ENCODE measurements at regions not wholly inside any gene's neighbourhood (a gene's known extent, or its start where the extent isn't known, plus 50 kb on each side); places are given as distances from the start of the nearest gene placed in this dataset.

DNA sequence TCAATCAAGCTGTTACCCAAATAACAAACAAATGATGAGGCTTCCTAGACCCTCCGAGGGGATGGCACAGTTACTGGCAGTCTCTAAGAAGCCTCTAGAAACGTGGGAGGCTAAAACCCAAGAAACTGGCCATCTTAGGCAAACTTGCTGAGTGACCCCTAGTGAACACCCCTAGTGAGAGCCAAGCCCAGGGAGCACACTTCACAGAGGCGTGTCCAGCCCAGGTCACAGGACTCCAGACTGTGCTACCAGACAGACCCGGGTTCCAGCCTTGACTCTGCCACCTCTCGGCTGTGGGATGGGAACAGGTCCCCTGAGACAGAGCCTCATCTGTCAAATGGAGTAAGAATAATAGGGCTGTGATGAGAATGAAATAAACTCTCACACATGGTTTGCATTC is 83.5 kb upstream of the ASAP2 start:
- Histone ChIP-seq H3K36me3 (no peaks in the 10 kb centered on the region), H3K4me3 (no peak overlapping the region), H3K4me1 (no peaks in the 10 kb centered on the region), H3K27ac (replicated peaks) (no peak overlapping the region), H3K27me3 (ENCODE audit: low read depth) (no peaks in the 10 kb centered on the region), H3K9me3 (replicated peaks) (peaks cover 9% of the 10 kb centered on the region)
- TF ChIP-seq, protein P1, sequence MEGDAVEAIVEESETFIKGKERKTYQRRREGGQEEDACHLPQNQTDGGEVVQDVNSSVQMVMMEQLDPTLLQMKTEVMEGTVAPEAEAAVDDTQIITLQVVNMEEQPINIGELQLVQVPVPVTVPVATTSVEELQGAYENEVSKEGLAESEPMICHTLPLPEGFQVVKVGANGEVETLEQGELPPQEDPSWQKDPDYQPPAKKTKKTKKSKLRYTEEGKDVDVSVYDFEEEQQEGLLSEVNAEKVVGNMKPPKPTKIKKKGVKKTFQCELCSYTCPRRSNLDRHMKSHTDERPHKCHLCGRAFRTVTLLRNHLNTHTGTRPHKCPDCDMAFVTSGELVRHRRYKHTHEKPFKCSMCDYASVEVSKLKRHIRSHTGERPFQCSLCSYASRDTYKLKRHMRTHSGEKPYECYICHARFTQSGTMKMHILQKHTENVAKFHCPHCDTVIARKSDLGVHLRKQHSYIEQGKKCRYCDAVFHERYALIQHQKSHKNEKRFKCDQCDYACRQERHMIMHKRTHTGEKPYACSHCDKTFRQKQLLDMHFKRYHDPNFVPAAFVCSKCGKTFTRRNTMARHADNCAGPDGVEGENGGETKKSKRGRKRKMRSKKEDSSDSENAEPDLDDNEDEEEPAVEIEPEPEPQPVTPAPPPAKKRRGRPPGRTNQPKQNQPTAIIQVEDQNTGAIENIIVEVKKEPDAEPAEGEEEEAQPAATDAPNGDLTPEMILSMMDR (IDR thresholded peaks at IDR 0.05; ENCODE audit: borderline replicate concordance) = no peak
- no peak for DNase-seq
- intact Hi-C loops (cut with micrococcal nuclease) = no loop called here

DNA sequence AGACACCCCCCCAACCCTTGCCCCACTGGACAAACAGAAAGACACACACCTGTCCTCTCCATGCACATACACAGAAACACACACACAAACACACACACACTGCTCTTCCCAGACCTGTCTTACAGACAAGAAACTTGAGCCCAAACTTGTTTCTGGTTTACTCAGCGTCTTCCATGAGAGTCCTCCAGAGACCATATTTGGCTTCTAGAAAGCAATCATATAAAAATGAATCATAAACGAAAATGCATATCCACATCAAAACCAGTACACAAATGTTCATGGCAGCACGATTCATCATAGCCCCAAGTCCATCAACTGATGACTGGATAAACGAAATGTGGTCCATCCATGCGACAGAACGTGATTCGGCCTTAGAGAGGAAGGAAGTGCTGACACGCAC is 84.2 kb upstream of the ASAP2 start:
- Histone ChIP-seq H3K36me3 (no peaks in the 10 kb centered on the region), H3K27ac (replicated peaks) (no peak overlapping the region), H3K9me3 (replicated peaks) (peaks cover 9% of the 10 kb centered on the region), H3K27me3 (ENCODE audit: low read depth) (no peaks in the 10 kb centered on the region), H3K4me3 (no peak overlapping the region), H3K4me1 (no peaks in the 10 kb centered on the region)
- no peak for DNase-seq
- TF ChIP-seq, protein P1 (IDR thresholded peaks at IDR 0.05; ENCODE audit: borderline replicate concordance) = no peak
- intact Hi-C loops (cut with micrococcal nuclease) = no loop called here

DNA sequence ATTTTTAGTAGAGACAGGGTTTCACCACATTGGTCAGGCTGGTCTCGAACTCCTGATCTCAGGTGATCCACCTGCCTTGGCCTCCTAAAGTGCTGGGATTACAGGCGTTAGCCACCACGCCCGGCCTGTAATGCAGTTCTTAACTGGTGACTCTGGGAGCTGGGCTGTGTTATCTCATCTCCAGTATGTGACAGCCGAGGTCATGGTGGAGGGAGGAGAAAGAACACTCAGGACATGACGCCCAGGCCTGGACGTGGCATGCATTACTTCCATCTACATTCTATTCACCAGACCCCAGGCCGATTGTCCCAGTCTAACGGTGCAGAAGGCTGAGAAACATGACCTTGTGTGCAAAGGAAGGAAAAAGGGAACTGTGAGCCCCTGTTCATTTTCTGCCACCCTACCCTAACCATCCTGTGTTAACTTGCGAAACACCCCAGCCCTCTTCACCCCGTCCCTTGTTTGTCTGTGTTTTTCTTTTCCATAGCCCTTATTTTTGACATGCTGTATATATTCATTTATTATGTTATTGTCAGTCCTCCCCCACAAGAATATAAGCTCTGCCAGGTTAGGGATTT is 88.1 kb upstream of the ASAP2 start:
- Histone ChIP-seq H3K9me3 (replicated peaks) (no peaks in the 10 kb centered on the region), H3K27ac (replicated peaks) (no peak overlapping the region), H3K36me3 (no peaks in the 10 kb centered on the region), H3K4me1 (no peaks in the 10 kb centered on the region), H3K27me3 (ENCODE audit: low read depth) (no peaks in the 10 kb centered on the region), H3K4me3 (no peak overlapping the region)
- intact Hi-C loops (cut with micrococcal nuclease) = no loop called here
- DNase-seq = no peak
- TF ChIP-seq, protein P1 (IDR thresholded peaks at IDR 0.05; ENCODE audit: borderline replicate concordance) = no peak

GRCh38 chr2:9115229-9115628 is 91.4 kb upstream of the ASAP2 start:
- no peak for DNase-seq
- TF ChIP-seq, protein P1 (IDR thresholded peaks at IDR 0.05; ENCODE audit: borderline replicate concordance) = no peak
- Histone ChIP-seq H3K27ac (replicated peaks) (no peak overlapping the region), H3K4me3 (no peak overlapping the region), H3K9me3 (replicated peaks) (no peaks in the 10 kb centered on the region), H3K36me3 (no peaks in the 10 kb centered on the region), H3K27me3 (ENCODE audit: low read depth) (no peaks in the 10 kb centered on the region), H3K4me1 (no peaks in the 10 kb centered on the region)
- intact Hi-C loops (cut with micrococcal nuclease) = no loop called here

DNA sequence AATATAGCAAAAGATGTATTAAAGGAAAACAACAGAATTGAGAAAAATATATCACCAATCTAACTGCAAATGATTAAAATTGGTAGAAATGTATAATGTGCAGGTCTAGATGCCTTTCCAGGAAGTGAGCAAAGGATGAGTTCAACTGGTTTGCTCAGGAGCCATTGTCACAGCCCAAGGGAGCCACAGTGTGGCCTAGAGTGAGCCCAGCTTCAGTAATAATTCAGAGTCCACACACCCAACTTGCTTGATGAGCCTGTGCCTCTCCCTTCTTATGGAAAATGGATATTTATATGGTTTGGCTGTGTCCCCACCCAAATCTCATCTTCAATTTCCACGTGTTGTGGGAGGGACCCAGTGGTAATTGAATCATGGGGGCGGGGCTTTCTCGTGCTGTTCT is 92.2 kb upstream of the ASAP2 start:
- Histone ChIP-seq H3K36me3 (no peaks in the 10 kb centered on the region), H3K27me3 (ENCODE audit: low read depth) (no peaks in the 10 kb centered on the region), H3K4me3 (no peak overlapping the region), H3K4me1 (no peaks in the 10 kb centered on the region), H3K27ac (replicated peaks) (no peak overlapping the region), H3K9me3 (replicated peaks) (no peaks in the 10 kb centered on the region)
- TF ChIP-seq, protein P1 (IDR thresholded peaks at IDR 0.05; ENCODE audit: borderline replicate concordance) = no peak
- DNase-seq = no peak
- intact Hi-C loops (cut with micrococcal nuclease) = no loop called here
